GF-D8 (cell line): ENCODE measurements at regions not wholly inside any gene's neighbourhood (a gene's known extent, or its start where the extent isn't known, plus 50 kb on each side); places are given as distances from the start of the nearest gene placed in this dataset.

Source experiments
- DNase-seq: peaks from one replicate; lab custom pipeline; 2025; lab: John Stamatoyannopoulos, UW

- no peak for DNase-seq
Observed at GRCh38 chr13:72113076-72113475, 246.1 kb upstream of the DACH1 start.

- no peak for DNase-seq
Observed at GRCh38 chr13:72112216-72112615, 245.2 kb upstream of the DACH1 start.

GRCh38 chr13:72109863-72110262 lies 242.9 kb upstream of the DACH1 start:
- DNase-seq, result no peak

- no peak for DNase-seq
Observed at GRCh38 chr13:72104656-72105180, 237.7 kb upstream of the DACH1 start.

- no peak for DNase-seq
Observed at GRCh38 chr13:72101768-72102400, 234.9 kb upstream of the DACH1 start.

- no peak for DNase-seq
Observed at GRCh38 chr13:72100339-72100738, 233.3 kb upstream of the DACH1 start.

- DNase-seq, result no peak
Observed at GRCh38 chr13:72097568-72097967, 230.6 kb upstream of the DACH1 start.

- DNase-seq, result no peak
Observed at GRCh38 chr13:72093262-72093661, 226.3 kb upstream of the DACH1 start.

- no peak for DNase-seq
Observed at GRCh38 chr13:72074663-72075062, 207.7 kb upstream of the DACH1 start.

- DNase-seq, result no peak
Observed at GRCh38 chr13:72072261-72072660, 205.3 kb upstream of the DACH1 start.

GRCh38 chr13:72071713-72072112 lies 204.7 kb upstream of the DACH1 start:
- no peak for DNase-seq

- DNase-seq, result no peak
Observed at GRCh38 chr13:72062566-72062965, 195.6 kb upstream of the DACH1 start.

- DNase-seq, result no peak
Observed at GRCh38 chr13:72061613-72062012, 194.6 kb upstream of the DACH1 start.

- no peak for DNase-seq
Observed at GRCh38 chr13:72050251-72050650, 183.2 kb upstream of the DACH1 start.

- no peak for DNase-seq
Observed at GRCh38 chr13:72043366-72043765, 176.4 kb upstream of the DACH1 start.

- DNase-seq, result no peak
Observed at GRCh38 chr13:72041165-72041564, 174.2 kb upstream of the DACH1 start.

GRCh38 chr13:72039126-72039525 lies 172.1 kb upstream of the DACH1 start:
- no peak for DNase-seq

GRCh38 chr13:72029981-72030380 lies 163.0 kb upstream of the DACH1 start:
- no peak for DNase-seq

- no peak for DNase-seq
Observed at GRCh38 chr13:72025836-72026235, 158.8 kb upstream of the DACH1 start.

GRCh38 chr13:72023895-72024294 lies 156.9 kb upstream of the DACH1 start:
- no peak for DNase-seq

- no peak for DNase-seq
Observed at GRCh38 chr13:72005455-72005854, 138.5 kb upstream of the DACH1 start.

GRCh38 chr13:72004784-72005374 lies 137.9 kb upstream of the DACH1 start:
- DNase-seq, result no peak

- DNase-seq, result no peak
Observed at GRCh38 chr13:72004246-72004645, 137.2 kb upstream of the DACH1 start.

- no peak for DNase-seq
Observed at GRCh38 chr13:71998223-71998622, 131.2 kb upstream of the DACH1 start.
